HG02642 (cell line): ENCODE measurements at regions not wholly inside any gene's neighbourhood (a gene's known extent, or its start where the extent isn't known, plus 50 kb on each side); places are given as distances from the start of the nearest gene placed in this dataset.
"Not testable (repeated sequence)": the region's sequence is repeated elsewhere in the genome, so short reads cannot be mapped to it uniquely, and the experiment has no call there.

ENCODE experiments used
- ATAC-seq: cut with Tn5 transposase; IDR thresholded peaks from one replicate; pipeline ENCODE4 v1.9.1; 2021; ENCODE audit warnings: mild to moderate bottlenecking; ENCODE audit not compliant: unreplicated experiment, poor library complexity

DNA sequence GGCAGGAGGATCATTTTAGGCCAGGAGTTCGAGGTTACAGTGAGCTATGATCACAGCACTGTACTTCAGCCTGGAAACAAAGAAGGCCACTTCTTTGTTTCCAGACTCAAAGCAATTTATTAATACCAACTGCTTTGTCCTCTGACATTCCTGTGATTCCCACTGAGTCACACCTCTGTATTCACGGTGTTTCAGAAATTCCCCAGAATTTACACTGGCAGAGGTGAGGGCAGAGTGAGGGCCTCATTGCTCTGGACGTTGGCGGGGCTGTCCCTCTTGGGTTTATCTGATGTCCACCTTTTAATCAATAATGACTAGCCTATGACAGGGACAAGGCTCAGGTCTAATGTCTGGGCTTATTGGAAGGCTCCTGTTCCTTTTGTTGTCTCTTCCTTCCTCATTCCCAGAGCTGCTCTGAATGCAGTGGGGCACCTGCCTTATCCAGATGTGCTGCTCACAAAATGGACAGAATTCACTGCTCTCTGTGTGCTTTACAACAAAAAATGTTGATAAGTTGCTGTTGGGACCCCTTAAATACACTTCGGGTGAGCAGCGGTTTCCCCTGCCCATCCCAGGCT is 160.1 kb downstream of the BCL2L11 start:
- ATAC-seq = not testable (repeated sequence)

- ATAC-seq = not testable (repeated sequence)
Observed at GRCh38 chr2:111282162-111282561, 161.4 kb downstream of the BCL2L11 start.

GRCh38 chr2:111287646-111288568 is 167.2 kb downstream of the BCL2L11 start:
- ATAC-seq = not testable (repeated sequence)

DNA sequence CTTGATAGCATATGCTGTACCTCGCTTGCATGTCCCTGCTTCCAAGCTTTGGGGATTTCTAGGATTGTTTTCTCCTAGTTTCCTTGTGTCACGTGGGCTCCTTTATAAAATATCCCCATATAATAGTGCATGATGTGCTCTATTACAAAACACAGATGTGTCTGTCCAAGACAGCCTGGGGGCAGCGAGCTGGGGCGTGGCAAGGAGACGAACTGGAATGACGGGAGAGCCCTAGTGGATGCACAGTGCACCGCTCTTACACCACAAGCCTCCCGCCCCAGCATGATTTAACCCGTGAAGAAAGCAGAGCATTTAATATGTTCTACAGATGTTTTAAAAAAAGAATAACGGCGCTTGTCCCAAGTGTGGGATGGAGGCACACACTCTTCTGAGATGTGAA is 169.7 kb downstream of the BCL2L11 start:
- not testable (repeated sequence) for ATAC-seq

DNA sequence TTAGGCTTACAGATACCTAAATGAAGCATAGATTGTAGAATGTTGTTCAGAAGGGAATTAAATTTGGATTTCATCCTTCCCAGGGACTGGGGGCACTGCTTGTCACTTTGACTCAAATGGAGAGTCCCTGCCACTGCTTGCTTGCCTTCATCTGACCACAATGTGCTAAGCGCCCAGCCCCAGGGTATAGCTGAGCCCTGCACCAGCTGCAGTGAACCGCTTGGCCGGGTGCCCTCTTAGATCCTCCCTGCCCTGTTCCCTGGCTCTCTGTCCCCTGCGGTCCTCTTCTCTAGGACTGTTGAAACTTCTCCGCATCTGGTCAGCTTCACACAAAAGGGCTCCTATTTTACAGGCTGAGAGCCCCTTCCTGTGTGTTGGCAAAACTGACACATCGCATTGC is 170.9 kb downstream of the BCL2L11 start:
- ATAC-seq = not testable (repeated sequence)

DNA sequence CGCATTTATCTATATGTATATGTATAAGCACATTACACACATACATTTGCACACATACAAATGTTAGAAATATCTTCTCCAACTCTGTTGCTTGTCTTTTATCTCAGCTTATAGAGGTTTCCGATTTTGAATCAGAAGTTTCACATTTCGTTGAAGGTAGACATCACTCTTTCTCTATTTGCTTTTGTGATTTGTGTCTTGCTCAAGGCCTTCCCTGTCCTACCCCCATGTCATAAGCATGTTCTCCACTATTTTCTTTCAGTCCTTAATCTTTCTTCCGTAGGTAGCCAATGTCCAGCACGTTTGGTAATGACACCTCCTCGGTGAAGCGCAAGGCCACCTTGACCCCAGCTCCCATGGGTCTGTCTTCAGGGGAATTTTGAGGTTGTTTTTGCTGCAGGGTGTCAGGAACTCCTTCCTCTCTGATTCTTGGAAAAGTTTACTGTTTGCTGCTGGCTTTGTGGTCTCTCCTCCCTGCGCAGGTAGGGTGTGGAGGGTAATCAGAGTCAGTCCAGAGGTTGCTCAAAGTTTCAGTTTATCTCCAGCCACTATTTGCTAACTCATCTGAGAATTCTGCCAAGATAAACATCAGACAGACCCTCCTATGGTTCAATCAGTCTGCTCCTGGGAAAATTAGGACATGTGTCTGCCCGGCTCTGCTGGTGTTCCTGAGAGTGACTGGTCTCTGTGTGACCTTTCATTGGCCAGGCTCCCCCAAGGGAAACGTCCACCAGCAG is 171.7 kb downstream of the BCL2L11 start:
- not testable (repeated sequence) for ATAC-seq

GRCh38 chr2:111294699-111295098 is 174.0 kb downstream of the BCL2L11 start:
- ATAC-seq = not testable (repeated sequence)

DNA sequence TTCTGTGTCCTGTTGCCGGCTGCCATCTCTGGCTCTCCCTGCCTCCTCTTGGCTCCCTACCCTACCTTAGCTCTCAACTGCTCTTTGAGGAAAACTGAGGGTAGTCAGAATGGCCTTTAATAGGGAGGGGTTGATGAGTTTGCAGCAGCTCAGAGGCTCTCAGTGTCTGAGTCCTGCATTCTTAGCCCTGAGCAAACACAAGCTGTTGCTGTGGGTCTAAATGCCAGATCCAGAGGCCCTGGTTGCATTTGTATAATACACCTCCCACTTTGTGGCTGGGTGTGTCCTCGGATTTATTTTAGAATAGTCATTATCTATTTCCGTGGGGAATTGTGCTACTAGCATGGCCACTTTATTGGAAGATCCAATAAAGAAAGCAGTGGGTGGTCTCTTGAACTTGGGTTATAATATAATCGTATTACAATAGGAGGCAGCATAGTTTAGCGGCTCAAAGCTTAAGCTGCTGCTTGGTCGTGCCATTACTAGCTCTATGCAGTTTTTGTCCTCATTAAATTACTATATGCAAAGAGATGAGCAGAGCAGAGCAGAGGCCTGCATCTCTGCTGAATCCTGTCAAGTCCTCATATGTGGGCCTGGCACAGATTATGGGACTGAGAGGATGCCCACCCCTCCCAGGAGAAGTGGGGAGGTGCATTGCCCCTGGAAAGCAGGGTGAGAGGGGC is 175.5 kb downstream of the BCL2L11 start:
- ATAC-seq = not testable (repeated sequence)

DNA sequence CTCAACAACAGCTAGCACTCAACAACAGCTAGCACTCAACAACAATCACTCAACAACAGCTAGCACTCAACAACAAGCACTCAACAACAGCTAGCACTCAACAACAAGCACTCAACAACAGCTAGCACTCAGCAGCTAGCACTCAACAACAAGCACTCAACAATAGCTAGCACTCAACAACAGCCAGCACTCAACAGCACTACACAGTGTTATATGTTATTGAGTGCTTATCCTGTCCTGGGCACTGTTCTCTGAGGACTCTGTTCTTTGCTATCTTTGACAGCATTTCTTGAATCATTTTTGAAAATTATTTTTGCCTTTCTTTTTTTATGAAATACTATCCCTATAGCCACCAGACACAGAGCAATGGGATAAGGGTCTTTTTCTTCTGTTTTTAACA is 176.4 kb downstream of the BCL2L11 start:
- not testable (repeated sequence) for ATAC-seq

- ATAC-seq = not testable (repeated sequence)
Observed at GRCh38 chr2:111298927-111299326, 178.2 kb downstream of the BCL2L11 start.

DNA sequence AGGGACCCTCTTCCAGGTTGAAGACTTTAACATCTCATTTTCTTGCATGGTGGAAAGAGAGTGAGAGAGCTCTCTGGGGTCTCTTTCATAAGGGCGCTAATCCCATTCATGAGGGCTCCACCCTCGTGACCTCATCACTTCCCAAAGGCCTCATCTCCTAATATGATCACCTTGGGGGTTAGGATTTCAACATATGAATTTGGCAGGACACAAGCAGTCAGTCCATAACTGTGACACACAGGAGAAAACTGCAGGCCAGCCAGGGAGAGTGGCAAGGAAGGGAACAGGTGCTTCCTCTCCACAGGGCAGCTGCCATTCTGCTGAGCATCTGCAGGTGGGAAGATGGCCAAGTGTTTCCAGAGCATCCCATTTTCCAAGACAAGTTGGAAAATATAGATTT is 178.9 kb downstream of the BCL2L11 start:
- ATAC-seq = not testable (repeated sequence)

DNA sequence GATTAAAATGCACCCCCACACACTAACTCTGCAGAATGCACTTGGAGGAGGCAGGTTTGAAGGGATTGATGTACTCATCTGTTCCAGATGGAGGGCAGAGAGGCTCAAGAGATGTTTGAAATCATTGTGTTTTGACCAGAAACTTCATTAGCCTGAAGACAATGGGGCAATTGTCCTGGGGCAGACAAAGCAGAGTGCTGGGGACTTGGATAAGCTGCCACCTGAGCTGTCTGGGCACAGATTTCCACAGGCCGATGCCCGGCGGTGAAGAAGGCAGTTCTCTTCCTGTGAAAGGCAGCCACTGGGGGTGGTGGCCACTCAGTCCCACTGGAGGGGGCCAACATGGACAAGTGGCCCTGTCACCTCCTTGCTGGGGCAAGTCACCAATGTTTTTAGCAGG is 181.0 kb downstream of the BCL2L11 start:
- not testable (repeated sequence) for ATAC-seq

GRCh38 chr2:111302397-111303218 is 181.9 kb downstream of the BCL2L11 start:
- not testable (repeated sequence) for ATAC-seq

DNA sequence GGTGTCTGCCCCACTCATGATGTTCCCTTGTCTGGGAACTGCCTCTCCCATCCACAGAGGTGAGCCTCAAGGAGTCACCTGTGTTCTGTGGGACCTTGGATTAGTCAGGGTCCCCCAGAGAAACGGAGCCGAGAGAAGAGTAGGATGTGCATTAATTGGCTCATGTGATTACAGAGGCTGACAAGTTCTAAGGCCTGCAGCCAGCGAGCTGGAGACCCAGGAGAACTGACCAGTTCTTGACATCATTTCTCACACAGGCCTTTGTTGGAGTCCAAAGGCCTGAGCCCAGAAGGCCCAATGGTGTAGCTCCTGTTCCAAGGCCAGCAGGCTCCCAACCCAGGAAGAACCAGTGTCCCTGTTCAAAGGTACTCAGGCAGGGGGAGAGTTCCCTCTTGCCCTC is 186.6 kb downstream of the BCL2L11 start:
- not testable (repeated sequence) for ATAC-seq

- ATAC-seq = not testable (repeated sequence)
Observed at GRCh38 chr2:111309231-111310075, 188.7 kb downstream of the BCL2L11 start.

- ATAC-seq = not testable (repeated sequence)
Observed at GRCh38 chr2:111310395-111310794, 189.7 kb downstream of the BCL2L11 start.

- ATAC-seq = not testable (repeated sequence)
Observed at GRCh38 chr2:111311568-111311967, 190.9 kb downstream of the BCL2L11 start.

DNA sequence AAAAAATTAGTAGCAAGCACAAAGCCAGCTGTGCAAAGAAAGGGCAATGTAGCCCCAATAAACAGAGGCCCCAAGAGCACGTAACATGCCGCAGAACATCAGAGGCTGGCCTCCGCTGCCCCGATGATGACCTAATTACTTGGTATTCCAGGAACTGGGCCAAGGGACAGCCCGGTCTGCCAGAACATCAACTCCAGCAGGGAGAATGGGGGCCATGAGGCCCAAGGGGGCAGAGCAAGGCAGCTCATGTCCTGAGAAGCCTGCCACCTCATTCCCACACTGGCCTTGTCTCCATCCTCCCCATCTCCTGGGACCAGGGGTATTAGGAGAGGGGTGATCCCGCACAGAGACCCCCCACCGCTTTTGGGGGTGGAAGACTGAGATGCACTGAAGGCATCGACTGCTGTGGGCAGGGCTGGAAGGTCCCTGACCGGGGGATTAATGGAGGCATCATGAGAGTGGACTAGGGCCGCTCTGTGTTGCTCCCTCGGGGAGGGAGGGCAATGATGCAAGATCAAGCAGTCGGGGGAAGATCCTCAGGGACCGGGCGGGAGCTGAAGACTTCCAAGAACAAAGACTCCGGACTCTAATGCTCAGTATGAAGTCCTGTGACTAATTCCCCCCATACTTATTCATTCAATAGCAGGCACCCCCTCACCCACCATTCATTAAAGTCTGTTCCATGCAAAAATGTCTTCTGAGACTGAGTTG is 192.3 kb downstream of the BCL2L11 start:
- not testable (repeated sequence) for ATAC-seq
